Iris pigment epithelial cell (primary cell): ENCODE measurements at regions not wholly inside any gene's neighbourhood (a gene's known extent, or its start where the extent isn't known, plus 50 kb on each side); places are given as distances from the start of the nearest gene placed in this dataset.
A peak's percentile ranks its signal among the peaks of the same experiment; 100 is the strongest.

ENCODE experiments used
- DNase-seq: peaks from one replicate; pipeline ENCODE4 v3.0.0-alpha.2; 2011; ENCODE audit warnings: low read depth

DNA sequence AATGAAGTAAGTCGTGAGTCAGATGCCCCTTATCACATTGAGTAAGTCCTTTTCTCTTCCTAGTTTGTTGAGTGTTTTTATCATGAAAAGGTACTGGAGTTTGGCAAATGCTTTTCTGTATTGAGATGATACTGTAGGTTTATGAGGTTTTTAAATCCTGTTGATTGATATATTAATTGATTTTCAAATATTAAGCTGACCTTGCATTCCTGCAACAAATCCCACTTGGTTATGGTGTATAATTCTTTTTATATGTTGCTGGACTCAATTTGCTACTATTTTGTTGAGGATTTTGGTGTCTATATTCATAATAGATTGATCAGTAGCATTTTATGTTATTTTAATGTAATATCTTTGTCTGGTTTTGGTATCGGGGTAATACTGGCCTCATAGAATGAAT is 81.0 kb upstream of the BNC2 start:
- DNase-seq: no peak

DNA sequence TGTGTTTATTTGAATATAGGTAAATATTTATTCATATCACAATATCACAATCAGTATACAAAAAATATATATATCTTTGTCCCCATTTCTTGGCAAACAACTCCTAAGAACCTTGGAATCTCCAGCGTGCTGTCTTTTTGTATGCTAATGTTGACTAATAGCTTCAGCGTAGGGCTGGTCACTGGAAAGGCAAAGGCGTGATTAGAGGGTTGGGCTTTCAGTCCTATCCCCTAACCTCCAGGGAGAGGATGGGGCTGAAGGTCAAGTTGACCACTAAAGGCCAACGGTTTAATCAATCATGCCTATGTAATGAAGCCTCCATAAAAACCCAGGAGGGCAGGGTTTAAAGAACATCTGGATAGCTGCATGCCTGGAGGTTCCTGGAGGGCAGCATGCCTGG is 79.6 kb upstream of the BNC2 start:
- DNase-seq: no peak

DNA sequence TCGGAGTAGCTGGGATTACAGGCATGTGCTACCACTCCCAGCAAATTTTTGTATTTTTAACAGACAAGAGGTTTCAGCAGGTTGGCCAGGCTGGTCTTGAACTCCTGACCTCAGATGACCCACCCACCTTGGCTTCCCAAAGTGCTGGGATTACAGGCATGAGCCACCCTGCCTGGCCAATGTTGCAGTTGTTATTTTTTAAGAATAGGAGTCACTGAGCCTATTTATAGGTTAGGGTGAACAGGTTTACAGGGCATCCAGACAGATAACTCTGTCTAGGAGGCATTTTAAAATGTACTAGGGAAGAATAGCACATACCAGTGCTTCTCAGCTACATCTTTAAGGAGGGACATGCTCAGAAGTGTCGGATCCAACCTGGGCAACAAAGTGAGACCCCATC is 60.1 kb upstream of the BNC2 start:
- DNase-seq: no peak

DNA sequence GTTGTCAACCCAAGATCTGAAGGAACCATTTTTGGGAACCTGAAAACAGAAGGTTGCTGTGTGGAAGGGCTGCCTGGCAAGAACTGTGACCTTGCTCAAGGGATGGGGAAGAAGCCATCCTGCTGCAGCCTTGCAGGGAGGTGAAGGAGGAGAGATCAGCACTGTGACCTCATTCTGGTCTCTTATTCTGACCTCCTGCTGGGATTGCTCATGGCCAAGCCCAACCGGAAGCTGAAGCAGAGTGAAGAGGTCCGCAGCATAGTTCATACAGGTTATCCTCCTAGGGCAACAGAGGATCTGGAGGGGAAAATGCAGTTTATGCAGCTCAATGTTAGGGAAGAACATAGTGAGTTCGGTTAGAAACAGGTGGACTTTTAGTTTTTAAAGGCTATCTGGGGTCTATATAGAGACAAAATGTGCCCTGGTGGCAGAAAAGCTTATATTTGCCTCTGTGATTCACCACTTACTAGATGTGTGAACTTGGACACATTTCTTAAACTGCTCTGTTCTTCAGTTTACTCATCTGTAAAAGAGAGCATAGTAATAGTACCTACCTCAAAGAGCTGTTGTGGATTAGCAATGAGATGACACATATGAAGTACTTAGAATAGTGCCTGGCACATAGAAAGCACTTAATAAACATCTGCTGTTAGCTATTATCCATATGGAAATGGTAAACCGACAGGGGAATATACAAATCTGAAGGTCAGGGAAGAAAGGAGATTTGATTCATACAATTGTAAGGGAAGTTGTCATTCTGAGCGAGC is 57.9 kb upstream of the BNC2 start:
- DNase-seq: peak; percentile 45

DNA sequence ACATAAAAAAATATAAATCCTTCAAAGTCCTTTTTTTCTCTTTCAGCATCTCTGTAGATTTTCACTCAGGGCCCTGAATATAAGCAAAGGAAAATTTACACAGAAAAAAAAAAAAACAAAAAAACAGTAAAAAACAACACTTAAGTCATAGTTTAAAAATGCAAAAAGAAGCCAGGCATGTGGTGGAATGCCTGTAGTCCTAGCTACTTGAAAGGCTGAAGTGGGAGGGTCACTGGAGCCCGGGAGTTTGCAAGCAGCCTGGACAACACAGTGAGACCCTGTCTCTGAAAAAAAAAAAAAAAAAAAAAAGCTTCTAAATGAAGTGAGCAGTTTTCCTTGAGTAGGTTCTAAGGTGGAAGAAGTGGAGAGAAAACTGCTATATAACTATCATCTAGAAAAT is 55.0 kb upstream of the BNC2 start:
- peak; percentile 59 for DNase-seq

DNA sequence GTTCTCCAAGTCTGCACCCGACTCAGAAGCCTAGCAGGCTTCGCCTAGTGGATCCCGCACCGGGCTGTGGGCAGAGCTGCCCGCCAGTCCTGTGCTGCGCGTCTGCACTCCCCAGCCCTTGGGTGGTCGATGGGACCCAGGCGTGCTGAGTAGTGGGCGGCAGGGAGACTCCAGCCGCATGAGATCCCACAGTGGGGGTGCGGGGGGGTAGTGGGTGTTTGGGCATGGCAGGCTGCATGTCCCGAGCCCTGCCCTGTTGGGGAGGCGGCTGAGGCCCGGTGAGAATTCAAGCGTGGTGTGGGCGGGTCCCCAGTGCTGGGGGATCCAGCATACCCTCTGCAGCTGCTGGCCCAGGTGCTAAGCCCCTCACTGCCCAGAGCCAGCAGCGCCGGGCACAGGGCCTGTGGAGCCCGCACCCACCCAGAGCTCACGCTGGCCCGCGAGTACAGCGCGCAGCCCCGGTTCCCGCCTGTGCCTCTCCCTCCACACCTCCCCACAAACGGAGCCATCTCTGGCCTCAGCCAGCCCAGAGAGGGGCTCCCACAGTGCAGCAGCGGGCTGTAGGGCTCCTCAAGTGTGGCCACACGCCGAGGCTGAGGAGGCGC is 53.9 kb upstream of the BNC2 start:
- no peak for DNase-seq

DNA sequence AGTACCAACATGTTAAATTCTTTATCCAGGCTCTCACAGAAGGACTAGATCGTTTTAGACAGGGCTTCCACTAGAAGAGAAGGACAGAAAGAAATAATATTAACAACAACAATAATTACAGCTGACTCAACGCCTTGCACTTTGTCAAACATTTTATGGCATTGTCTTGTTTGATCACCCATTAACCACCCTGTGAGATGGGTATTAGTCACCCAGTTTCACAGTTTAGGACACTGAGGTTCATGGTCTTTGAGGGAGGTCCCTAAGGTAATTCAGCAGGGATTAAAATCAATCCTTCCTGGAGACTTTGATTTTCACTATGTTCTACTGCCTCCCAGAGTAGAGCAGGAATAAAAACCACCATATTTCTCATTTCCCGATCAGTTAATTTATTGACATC is 51.4 kb upstream of the BNC2 start:
- peak; percentile 10 for DNase-seq
